ENCODE measurements at regions not wholly inside any gene's neighbourhood (a gene's known extent, or its start where the extent isn't known, plus 50 kb on each side); places are given as distances from the start of the nearest gene placed in this dataset.

DNA sequence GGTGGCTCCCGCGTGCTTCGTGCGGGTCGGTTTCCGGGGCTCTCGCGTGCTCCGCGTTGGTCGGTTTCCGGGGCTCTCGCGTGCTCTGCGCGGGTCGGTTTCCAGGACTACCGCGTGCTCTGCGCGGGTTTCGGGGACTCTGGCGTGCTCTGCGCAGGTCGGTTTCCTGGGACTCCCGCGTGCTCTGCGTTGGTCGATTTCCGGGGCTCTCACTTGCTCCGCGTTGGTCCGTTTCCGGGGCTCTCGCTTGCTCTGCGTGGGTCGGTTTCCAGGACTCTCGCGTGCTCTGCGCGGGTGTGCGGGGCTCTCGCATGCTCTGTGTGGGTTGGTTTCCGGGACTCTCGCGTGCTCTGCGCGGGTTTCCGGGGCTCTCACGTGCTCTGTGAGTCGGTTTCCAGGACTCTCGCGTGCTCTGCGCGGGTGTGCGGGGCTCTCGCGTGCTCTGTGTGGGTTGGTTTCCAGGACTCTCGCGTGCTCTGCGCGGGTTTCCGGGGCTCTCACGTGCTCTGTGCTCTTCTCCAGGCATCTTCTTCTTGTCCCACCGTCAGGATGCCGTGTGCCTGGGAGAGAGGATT lies 109.9 kb upstream of the LRPAP1 start:
- no peak for ATAC-seq
- no peak for TF ChIP-seq PATZ1 (CRISPR knock-in tag; IDR thresholded peaks at IDR 0.05; ENCODE audit: borderline replicate concordance)
- TF ChIP-seq ZNF565 (CRISPR knock-in tag; conservative IDR thresholded peaks at IDR 0.05; ENCODE audit: low read depth) = no peak
- TF ChIP-seq RARB (CRISPR knock-in tag; IDR thresholded peaks at IDR 0.05) = no peak
- no peak for TF ChIP-seq ISL1 (CRISPR knock-in tag; IDR thresholded peaks at IDR 0.05)
- TF ChIP-seq ZNF8 (CRISPR knock-in tag; IDR thresholded peaks at IDR 0.05) = no peak
- TF ChIP-seq SNAI2 (CRISPR knock-in tag; IDR thresholded peaks at IDR 0.05) = no peak
- TF ChIP-seq BACH2 (CRISPR knock-in tag; IDR thresholded peaks at IDR 0.05; ENCODE audit: borderline replicate concordance) = no peak
- no peak for TF ChIP-seq TCF4 (CRISPR knock-in tag; IDR thresholded peaks at IDR 0.05; ENCODE audit: borderline replicate concordance)
- TF ChIP-seq ZNF70 (CRISPR knock-in tag; IDR thresholded peaks at IDR 0.05) = no peak
- TF ChIP-seq, protein P1, sequence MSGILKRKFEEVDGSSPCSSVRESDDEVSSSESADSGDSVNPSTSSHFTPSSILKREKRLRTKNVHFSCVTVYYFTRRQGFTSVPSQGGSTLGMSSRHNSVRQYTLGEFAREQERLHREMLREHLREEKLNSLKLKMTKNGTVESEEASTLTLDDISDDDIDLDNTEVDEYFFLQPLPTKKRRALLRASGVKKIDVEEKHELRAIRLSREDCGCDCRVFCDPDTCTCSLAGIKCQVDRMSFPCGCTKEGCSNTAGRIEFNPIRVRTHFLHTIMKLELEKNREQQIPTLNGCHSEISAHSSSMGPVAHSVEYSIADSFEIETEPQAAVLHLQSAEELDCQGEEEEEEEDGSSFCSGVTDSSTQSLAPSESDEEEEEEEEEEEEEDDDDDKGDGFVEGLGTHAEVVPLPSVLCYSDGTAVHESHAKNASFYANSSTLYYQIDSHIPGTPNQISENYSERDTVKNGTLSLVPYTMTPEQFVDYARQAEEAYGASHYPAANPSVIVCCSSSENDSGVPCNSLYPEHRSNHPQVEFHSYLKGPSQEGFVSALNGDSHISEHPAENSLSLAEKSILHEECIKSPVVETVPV (CRISPR knock-in tag; IDR thresholded peaks at IDR 0.05) = no peak
- TF ChIP-seq CSDC2 (CRISPR knock-in tag; IDR thresholded peaks at IDR 0.05) = no peak
- TF ChIP-seq ZC3H10 (CRISPR knock-in tag; IDR thresholded peaks at IDR 0.05) = no peak
- TF ChIP-seq CREB5 (CRISPR knock-in tag; IDR thresholded peaks at IDR 0.05; ENCODE audit: low read depth) = no peak
- no peak for TF ChIP-seq ZFP30 (CRISPR knock-in tag; IDR thresholded peaks at IDR 0.05)
- TF ChIP-seq, protein P2, sequence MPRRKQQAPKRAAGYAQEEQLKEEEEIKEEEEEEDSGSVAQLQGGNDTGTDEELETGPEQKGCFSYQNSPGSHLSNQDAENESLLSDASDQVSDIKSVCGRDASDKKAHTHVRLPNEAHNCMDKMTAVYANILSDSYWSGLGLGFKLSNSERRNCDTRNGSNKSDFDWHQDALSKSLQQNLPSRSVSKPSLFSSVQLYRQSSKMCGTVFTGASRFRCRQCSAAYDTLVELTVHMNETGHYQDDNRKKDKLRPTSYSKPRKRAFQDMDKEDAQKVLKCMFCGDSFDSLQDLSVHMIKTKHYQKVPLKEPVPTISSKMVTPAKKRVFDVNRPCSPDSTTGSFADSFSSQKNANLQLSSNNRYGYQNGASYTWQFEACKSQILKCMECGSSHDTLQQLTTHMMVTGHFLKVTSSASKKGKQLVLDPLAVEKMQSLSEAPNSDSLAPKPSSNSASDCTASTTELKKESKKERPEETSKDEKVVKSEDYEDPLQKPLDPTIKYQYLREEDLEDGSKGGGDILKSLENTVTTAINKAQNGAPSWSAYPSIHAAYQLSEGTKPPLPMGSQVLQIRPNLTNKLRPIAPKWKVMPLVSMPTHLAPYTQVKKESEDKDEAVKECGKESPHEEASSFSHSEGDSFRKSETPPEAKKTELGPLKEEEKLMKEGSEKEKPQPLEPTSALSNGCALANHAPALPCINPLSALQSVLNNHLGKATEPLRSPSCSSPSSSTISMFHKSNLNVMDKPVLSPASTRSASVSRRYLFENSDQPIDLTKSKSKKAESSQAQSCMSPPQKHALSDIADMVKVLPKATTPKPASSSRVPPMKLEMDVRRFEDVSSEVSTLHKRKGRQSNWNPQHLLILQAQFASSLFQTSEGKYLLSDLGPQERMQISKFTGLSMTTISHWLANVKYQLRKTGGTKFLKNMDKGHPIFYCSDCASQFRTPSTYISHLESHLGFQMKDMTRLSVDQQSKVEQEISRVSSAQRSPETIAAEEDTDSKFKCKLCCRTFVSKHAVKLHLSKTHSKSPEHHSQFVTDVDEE (CRISPR knock-in tag; IDR thresholded peaks at IDR 0.05) = no peak
- TF ChIP-seq ARNTL (CRISPR knock-in tag; IDR thresholded peaks at IDR 0.05; ENCODE audit: borderline replicate concordance, low read depth) = no peak
- TF ChIP-seq PPARA (CRISPR knock-in tag; IDR thresholded peaks at IDR 0.05; ENCODE audit: borderline replicate concordance) = no peak
- no peak for TF ChIP-seq GLIS3 (CRISPR knock-in tag; IDR thresholded peaks at IDR 0.05)

- no peak for TF ChIP-seq PPARA (CRISPR knock-in tag; IDR thresholded peaks at IDR 0.05; ENCODE audit: borderline replicate concordance)
- no peak for TF ChIP-seq ESRRG (CRISPR knock-in tag; IDR thresholded peaks at IDR 0.05)
- no peak for TF ChIP-seq ZC3H10 (CRISPR knock-in tag; IDR thresholded peaks at IDR 0.05)
- no peak for TF ChIP-seq TCF4 (CRISPR knock-in tag; IDR thresholded peaks at IDR 0.05; ENCODE audit: borderline replicate concordance)
- TF ChIP-seq, protein P3, sequence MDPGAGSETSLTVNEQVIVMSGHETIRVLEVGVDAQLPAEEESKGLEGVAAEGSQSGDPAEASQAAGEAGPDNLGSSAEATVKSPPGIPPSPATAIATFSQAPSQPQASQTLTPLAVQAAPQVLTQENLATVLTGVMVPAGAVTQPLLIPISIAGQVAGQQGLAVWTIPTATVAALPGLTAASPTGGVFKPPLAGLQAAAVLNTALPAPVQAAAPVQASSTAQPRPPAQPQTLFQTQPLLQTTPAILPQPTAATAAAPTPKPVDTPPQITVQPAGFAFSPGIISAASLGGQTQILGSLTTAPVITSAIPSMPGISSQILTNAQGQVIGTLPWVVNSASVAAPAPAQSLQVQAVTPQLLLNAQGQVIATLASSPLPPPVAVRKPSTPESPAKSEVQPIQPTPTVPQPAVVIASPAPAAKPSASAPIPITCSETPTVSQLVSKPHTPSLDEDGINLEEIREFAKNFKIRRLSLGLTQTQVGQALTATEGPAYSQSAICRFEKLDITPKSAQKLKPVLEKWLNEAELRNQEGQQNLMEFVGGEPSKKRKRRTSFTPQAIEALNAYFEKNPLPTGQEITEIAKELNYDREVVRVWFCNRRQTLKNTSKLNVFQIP (CRISPR knock-in tag; IDR thresholded peaks at IDR 0.05; ENCODE audit: borderline replicate concordance, low read depth) = no peak
- TF ChIP-seq, protein P2 (CRISPR knock-in tag; IDR thresholded peaks at IDR 0.05) = no peak
- TF ChIP-seq ZFP30 (CRISPR knock-in tag; IDR thresholded peaks at IDR 0.05) = no peak
- TF ChIP-seq CREB5 (CRISPR knock-in tag; IDR thresholded peaks at IDR 0.05; ENCODE audit: low read depth) = no peak
- TF ChIP-seq ZNF8 (CRISPR knock-in tag; IDR thresholded peaks at IDR 0.05) = no peak
- no peak for TF ChIP-seq SNAI2 (CRISPR knock-in tag; IDR thresholded peaks at IDR 0.05)
- TF ChIP-seq ISL1 (CRISPR knock-in tag; IDR thresholded peaks at IDR 0.05) = no peak
- no peak for TF ChIP-seq ZNF70 (CRISPR knock-in tag; IDR thresholded peaks at IDR 0.05)
- TF ChIP-seq GLIS3 (CRISPR knock-in tag; IDR thresholded peaks at IDR 0.05) = no peak
- no peak for TF ChIP-seq PATZ1 (CRISPR knock-in tag; IDR thresholded peaks at IDR 0.05; ENCODE audit: borderline replicate concordance)
- TF ChIP-seq TOX (CRISPR knock-in tag; IDR thresholded peaks at IDR 0.05; ENCODE audit: borderline replicate concordance) = no peak
- no peak for TF ChIP-seq OSR1 (CRISPR knock-in tag; IDR thresholded peaks at IDR 0.05)
- ATAC-seq = no peak
These were observed 109.3 kb upstream of the LRPAP1 start for GRCh38 chr4:3641501-3641900.
